CD4-positive, alpha-beta T cell treated with Interferon alpha-2 for 1 hour (primary cell): ENCODE measurements at regions not wholly inside any gene's neighbourhood (a gene's known extent, or its start where the extent isn't known, plus 50 kb on each side); places are given as distances from the start of the nearest gene placed in this dataset.
"Not testable (repeated sequence)": the region's sequence is repeated elsewhere in the genome, so short reads cannot be mapped to it uniquely, and the experiment has no call there.

Experiments
- DNase-seq, 2 donors: peaks; one replicate each; pipeline ENCODE4 v3.0.0-alpha.2; 2020 to 2022

DNA sequence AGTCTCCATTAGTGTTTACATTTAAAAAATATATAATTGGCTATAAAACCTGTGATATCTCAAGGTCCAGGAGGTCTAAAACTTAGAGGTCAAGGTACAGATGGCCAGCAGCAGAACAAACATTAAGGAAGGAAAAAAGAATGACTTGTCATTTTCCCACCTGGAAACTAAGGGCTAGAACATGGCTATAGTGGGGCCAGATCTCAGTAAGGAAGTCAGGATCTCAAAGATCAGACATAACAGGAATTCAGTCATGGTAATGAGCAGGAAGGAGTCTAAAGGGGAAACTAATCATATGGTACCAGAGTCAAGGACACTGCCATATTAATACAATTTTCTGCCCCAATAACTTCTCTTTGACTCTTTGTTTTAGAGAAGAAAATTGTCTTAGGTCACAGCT lies 1018.8 kb downstream of the PLA2G4A start:
- DNase-seq = no peak

GRCh38 chr1:187848321-187848720 lies 1019.6 kb downstream of the PLA2G4A start:
- DNase-seq = no peak

GRCh38 chr1:187850146-187850545 lies 1021.4 kb downstream of the PLA2G4A start:
- not testable (repeated sequence) for DNase-seq

DNA sequence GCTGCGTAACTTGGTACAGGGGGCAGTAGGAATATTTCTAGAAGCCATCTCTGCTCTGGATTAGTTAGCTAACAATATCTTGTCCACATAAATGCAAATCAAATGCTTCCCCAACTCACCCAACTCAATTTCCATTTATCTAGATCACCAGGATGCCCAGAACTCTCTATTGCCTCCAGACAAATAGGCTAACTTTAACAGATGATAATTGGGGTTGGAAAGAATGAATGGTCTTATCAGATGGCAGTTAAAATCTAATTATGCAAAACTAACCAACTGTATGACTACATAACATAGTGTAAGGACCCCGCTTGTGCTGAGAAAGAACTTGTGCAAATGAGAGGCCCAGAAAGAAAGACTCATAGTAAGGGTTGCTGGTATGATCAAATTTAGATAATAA lies 1024.8 kb downstream of the PLA2G4A start:
- DNase-seq = no peak

DNA sequence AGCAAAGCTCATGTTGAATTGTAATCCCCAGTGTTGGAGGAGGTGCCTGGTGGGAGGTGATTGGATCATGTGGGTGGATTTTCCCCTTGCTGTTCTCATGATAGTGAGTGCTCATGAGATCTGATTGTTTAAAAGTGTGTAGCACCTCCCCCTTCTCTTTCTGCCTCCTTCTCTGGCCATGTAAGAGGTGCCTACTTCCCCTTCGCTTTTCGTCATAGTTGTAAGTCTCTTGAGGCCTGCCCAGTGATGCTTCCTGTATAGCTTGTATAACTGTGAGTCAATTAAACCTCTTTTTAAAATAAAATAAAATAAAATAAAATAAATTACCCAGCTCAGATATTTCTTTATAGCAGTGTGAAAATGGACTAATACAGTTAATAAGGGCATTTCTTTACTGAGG lies 1025.7 kb downstream of the PLA2G4A start:
- DNase-seq = no peak

GRCh38 chr1:187862506-187862905 lies 1033.8 kb downstream of the PLA2G4A start:
- no peak for DNase-seq

DNA sequence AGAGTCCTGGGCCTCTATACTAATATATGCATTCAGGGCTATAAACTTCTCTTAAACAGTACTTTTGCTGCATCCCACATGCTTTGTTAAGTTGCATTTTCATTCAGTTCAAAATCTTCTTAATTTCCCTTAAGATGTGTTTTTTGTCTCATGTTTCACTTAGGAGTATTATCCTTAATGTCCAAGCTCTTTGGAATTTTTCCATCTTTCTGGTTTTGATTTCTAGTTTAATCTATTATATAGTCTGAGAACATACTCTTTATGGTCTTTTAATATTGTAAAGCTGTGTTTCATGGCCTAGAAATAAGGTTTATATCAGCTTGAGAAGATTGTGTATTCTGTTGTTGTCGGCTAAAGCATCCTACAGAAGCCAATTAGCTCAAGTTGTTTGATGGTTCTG lies 1041.8 kb downstream of the PLA2G4A start:
- no peak for DNase-seq

DNA sequence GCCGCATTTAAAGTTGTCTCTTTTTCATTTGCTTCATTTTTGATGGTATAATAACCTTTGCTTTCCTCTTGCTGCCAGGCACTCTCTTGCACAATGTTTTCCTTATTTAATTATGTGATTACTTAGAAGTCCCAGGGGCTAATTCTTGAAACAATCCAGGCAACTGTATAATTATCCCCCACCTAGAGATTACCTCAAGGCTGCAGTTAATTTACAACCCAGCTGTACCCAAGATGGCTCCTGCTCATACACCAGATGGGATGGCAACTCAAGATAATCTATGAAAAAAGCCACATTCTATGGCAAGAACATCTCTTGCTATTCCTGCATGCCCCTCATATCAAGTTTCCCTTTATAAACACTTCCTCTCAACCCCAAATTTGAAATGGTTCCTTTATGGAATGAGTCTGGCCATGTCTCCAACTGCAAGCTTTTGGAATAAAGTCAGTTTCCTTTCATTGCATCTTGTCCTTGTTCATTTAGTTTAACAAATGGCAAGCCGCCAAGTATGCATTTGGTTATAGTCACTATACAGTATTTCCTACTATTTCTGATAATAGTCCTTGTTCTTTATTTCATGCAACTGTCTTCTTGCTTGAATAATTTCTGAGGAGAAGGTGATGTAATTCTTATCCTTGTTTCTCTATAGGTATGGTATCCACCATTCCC lies 1042.6 kb downstream of the PLA2G4A start:
- no peak for DNase-seq

- no peak for DNase-seq
Observed at GRCh38 chr1:187872550-187872949, 1043.8 kb downstream of the PLA2G4A start.

DNA sequence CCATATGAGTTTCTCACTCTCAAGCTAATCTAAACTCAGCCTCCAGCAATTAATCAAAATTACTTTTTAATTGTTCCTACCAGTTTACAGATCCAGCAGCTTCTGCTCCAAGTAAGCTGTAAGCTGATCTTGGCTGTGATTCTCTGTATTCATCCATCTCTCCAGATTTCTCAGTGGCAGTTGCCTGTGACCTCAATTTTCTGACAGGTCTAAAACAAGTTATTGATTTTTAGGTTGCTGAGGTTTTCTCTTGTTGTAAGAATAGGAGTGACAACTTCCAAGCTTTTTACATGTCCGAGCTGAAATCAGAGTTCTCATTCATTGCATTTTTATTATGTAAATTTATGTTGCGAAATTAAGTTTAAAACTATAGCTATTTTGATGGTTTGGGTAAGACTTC lies 1044.4 kb downstream of the PLA2G4A start:
- no peak for DNase-seq

DNA sequence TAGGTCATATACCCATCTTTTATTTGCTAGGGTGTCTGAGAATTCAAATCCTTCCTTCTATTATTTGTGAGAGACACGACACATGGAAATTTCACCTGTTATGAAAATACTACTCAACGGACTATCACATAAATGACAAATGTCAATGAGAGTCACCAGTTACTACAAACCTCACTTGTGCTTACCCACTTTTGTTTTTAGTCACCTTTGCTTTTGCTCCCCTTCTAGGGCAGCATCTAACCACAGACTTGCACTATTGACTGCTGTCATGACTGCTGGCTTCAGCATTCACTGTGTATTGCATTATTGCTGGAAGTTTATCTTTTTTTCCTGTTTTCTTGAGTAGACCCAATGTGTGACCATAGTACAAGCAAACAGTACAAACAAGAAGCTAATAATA lies 1048.0 kb downstream of the PLA2G4A start:
- DNase-seq = no peak

GRCh38 chr1:187877220-187877619 lies 1048.5 kb downstream of the PLA2G4A start:
- no peak for DNase-seq

DNA sequence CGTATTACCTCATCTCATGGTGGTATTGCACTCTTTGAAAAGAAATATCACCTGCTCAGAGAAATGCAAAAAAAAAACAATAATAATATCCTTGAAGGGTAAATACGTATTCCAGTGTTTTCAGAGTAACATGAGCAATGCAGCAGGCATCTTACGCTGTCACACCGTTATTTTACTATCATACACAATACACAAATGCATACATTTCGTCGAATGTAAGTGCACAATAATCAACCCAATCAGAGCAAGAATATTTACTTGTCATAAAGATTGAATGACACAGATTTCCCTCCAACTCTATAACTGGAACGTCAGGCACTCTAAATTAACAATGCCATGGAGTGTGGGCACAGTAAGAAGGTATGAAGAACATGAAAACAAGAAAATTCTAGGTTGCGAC lies 1050.1 kb downstream of the PLA2G4A start:
- DNase-seq = no peak

DNA sequence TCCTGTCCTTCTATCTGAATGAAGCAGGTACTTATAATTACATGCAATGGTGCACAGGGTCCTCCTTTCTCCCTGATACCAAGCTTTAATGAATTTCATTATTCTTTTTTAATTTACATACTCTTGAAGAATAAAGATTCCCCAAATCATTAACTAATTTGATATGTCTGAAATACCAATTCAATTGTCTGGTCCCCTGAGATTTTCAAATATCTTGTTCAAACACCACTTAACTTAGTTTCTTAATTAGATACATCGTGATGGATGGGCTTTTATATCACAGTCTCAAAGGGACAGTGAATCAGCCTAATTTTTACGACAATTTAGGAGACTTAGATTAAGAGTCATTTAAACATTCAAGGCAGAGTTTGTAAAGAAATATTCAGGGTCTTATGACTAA lies 1054.6 kb downstream of the PLA2G4A start:
- DNase-seq = no peak

DNA sequence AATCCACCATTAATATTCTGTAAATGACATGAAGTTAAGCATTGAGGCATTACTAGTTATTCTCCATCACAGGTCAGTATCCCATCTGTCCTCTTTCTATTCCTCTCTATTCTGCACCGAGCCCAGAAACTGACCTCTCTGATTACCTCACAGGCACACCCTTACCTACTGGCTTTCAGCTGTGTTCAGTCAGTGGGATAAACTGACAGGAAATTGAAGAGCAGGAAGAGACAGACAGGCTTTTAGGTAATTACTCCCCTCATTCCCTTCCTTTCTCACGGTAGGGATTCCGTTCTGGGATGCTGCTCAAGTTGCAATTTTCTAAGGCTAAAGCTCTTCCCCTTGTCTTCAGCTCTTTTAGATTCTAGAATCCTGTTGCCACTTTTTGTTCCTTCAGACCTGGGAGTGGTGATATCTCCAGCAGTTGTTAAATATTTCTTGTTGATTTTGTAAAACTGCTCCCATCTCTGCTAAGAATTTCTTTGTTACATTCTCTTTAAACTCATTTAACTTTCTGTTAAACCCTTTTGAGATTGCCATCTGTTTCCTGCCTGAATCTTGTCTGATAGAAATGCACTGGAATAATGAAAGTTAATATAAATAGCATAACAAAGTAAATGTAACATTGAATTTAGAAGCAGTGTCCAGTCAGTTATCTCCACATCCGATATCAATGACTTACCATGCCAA lies 1063.4 kb downstream of the PLA2G4A start:
- no peak for DNase-seq

GRCh38 chr1:187892683-187893039 lies 1063.9 kb downstream of the PLA2G4A start:
- no peak for DNase-seq

GRCh38 chr1:187893471-187893870 lies 1064.7 kb downstream of the PLA2G4A start:
- no peak for DNase-seq

GRCh38 chr1:187894349-187894748 lies 1065.6 kb downstream of the PLA2G4A start:
- no peak for DNase-seq

DNA sequence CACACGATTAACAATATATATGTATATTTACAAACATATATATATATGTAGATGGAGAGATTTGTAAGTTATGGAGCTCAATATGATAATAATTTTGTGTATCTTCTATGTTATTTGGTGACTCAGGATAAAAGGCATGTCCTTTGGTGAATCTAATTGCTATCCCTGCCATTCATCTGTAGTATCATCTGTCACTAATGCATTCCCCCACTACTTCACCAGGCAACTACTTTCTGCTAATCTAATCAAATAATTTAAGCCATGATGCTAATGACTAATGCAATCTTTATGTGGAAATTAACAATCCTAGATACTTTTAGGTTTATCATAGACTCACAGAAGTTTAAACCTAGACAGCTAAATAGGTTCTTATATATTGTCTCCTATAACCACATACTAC lies 1074.5 kb downstream of the PLA2G4A start:
- DNase-seq = no peak

DNA sequence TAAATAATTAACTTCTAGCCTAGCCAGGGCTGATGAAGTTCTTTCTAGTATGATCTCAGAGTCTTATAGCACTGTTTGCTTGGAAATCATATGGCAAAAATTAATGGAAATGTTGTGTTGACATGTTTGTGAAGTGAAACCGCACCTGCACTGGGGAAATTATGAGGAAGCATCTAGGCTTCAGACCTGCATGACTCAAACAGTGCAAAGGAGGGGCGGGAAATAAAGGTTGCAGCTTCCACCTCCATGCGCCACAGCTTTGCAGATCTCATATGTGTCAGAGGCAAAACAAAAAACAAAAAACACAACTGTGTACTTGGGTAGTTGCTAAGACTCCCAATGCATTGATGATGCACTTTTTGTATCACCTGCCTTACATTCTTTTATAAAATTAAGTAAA lies 1080.6 kb downstream of the PLA2G4A start:
- DNase-seq = no peak

GRCh38 chr1:187911820-187912219 lies 1083.1 kb downstream of the PLA2G4A start:
- no peak for DNase-seq

GRCh38 chr1:187920976-187921375 lies 1092.2 kb downstream of the PLA2G4A start:
- DNase-seq = no peak

- no peak for DNase-seq
Observed at GRCh38 chr1:187921426-187921825, 1092.7 kb downstream of the PLA2G4A start.

DNA sequence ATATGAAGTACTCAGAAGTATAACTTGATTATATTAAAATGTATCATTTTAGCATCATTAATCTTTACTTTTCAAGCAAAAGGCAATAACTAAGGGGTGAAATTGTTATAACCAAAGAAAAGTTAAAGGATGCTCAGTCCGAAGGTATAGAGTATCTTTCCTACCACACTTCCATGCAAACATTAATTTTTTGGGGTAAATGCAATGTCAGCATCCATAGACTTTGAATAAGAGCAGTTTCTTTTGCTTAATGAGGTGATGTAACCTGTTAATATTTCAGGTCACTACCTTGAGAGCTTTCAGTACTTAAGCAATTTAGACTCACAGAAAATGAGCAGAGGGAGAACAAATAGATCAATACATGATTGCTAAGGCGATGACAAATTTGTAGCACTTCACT lies 1093.5 kb downstream of the PLA2G4A start:
- DNase-seq = no peak

DNA sequence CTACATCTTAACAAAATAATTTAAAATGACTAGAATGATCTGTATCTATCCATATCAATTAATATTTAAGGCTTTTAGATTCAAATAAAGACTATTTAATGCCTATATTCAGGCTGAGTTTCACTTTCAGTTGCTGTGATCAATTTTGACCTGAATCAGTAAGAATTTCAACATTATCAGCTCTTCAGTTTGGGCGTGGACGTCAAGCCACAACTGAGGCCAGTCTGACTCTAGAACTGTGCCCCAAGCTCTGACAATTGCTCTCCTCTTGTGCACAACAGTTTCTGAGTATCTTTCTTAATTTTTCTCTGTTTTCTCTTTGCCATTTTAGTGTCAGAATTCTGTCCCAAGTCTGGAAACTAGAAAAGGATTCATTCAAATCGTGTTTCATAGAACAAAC lies 1095.5 kb downstream of the PLA2G4A start:
- no peak for DNase-seq
